Thyroid gland (tissue), 4 donors: ENCODE measurements at regions not wholly inside any gene's neighbourhood (a gene's known extent, or its start where the extent isn't known, plus 50 kb on each side); places are given as distances from the start of the nearest gene placed in this dataset.

Experiments used
- POLR2A ChIP-seq, 2 donors: fragments of 450-650 bp; IDR thresholded peaks; one replicate each; pipeline ENCODE4 v1.6.1; 2017; ENCODE audit warnings: antibody characterized with exemption in 2 of 2, mild to moderate bottlenecking in 2 of 2, moderate library complexity in 1 of 2
- TF ChIP-seq, protein P1 (sequence below), 6 experiments: fragments of 200-600 bp in 3 of 6; fragments of 450-650 bp in 3 of 6; sonication (generic) in 3 of 6; IDR thresholded peaks; one replicate each; pipeline ENCODE4 v1.5.1; 2016 to 2019; ENCODE audit warnings: antibody characterized with exemption in 6 of 6, mild to moderate bottlenecking in 2 of 6, inconsistent platforms in 1 of 6, moderate library complexity in 1 of 6

GRCh38 chr5:66346869-66347268 lies 202.8 kb downstream of the SREK1 start:
- TF ChIP-seq, protein P1, sequence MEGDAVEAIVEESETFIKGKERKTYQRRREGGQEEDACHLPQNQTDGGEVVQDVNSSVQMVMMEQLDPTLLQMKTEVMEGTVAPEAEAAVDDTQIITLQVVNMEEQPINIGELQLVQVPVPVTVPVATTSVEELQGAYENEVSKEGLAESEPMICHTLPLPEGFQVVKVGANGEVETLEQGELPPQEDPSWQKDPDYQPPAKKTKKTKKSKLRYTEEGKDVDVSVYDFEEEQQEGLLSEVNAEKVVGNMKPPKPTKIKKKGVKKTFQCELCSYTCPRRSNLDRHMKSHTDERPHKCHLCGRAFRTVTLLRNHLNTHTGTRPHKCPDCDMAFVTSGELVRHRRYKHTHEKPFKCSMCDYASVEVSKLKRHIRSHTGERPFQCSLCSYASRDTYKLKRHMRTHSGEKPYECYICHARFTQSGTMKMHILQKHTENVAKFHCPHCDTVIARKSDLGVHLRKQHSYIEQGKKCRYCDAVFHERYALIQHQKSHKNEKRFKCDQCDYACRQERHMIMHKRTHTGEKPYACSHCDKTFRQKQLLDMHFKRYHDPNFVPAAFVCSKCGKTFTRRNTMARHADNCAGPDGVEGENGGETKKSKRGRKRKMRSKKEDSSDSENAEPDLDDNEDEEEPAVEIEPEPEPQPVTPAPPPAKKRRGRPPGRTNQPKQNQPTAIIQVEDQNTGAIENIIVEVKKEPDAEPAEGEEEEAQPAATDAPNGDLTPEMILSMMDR (IDR thresholded peaks at IDR 0.05) = no peak
- TF ChIP-seq POLR2A (IDR thresholded peaks at IDR 0.05) = no peak
